ENCODE measurements at regions not wholly inside any gene's neighbourhood (a gene's known extent, or its start where the extent isn't known, plus 50 kb on each side); places are given as distances from the start of the nearest gene placed in this dataset.

DNA sequence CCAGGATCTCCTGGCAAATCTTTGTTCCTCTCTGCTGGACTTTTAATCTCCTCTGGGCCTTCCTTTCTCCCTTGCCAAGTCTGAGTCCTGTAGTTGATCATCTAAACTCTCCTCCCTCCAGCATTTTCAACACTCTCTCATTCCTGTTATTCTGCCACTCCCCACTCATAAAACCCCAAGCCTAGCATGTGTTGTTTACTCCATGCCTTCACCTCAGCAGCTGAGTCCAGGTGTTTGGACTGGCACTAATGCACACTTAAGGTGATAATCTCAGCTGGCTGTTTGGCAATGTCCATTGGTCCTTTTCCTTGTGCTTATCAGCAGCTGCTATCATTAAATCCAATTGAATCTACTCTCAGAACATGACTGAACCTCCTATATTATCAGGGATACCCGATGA is 876.8 kb upstream of the TENM4 start:
- Histone ChIP-seq H4K91ac (ENCODE audit: low read depth, low read length) (no peak overlapping the region), H2BK12ac (ENCODE audit: low read length) (no peak overlapping the region), H2BK5ac (ENCODE audit: low read depth, low read length, poor library complexity) (no peak overlapping the region), H3K79me1 (ENCODE audit: low read length) (no peaks in the 10 kb centered on the region), H2BK120ac (ENCODE audit: insufficient read depth, low read length, poor library complexity) (no peak overlapping the region), H3K4me2 (ENCODE audit: low read length) (no peak overlapping the region), H3K14ac (ENCODE audit: low read length) (no peak overlapping the region), H2AFZ (ENCODE audit: insufficient read depth, low read length, poor library complexity) (no peak overlapping the region), H3K18ac (ENCODE audit: low read length) (no peak overlapping the region), H4K8ac (ENCODE audit: low read depth, low read length) (no peak overlapping the region), H3K27ac (ENCODE audit: low read depth, low read length) (no peak overlapping the region), H3K23ac (ENCODE audit: low read length) (no peak overlapping the region), H3K4ac (ENCODE audit: low read depth, low read length) (no peak overlapping the region), H3K79me2 (ENCODE audit: control insufficient read depth, insufficient read depth, low read length, poor library complexity) (no peaks in the 10 kb centered on the region), H3K4me1 (ENCODE audit: control insufficient read depth in 1 of 2, insufficient read depth in 2 of 2, low read length in 2 of 2) (no peaks in the 10 kb centered on the region), H3K27me3 (ENCODE audit: insufficient read depth, low read length) (no peaks in the 10 kb centered on the region), H4K12ac (ENCODE audit: low read depth, low read length) (no peak overlapping the region), H3K9me3 (ENCODE audit: insufficient read depth, low read depth, low read length) (no peaks in the 10 kb centered on the region), H3K9ac (ENCODE audit: low read length) (no peak overlapping the region), H2AK5ac (ENCODE audit: low read length) (no peak overlapping the region), H3K4me3 (ENCODE audit: low read depth, low read length) (no peak overlapping the region), H3K36me3 (ENCODE audit: control insufficient read depth in 1 of 2, insufficient read depth in 2 of 2, low read length in 2 of 2) (no peaks in the 10 kb centered on the region)
- 100% methylated on average over 1 of the region's 1 CpG for WGBS (ENCODE audit: extremely low coverage, insufficient coverage, insufficient read length)
- DNase-seq = no peak

DNA sequence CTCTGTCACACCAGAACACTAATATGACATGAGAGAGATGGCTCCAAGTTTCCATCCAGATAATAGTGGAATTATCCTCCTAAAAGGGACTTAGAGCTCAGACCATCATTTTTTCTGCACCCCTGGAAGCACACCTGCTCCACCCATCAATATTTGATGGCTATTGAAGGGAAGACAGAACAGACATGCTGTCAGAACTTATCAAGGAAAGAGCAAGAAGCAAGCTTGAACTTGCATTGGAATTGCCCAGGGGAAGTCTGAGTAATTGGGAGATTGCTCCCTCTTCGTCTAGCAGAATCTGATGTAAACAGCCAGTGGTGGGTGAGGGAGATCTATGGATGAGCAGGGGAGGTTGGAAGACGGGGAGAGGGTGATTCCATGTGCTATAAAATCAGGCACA is 874.4 kb upstream of the TENM4 start:
- no peak overlapping the region for H2BK12ac ChIP-seq (ENCODE audit: low read length)
- H3K79me2 ChIP-seq (ENCODE audit: control insufficient read depth, insufficient read depth, low read length, poor library complexity) = no peaks in the 10 kb centered on the region
- no peak overlapping the region for H3K4me2 ChIP-seq (ENCODE audit: low read length)
- H2BK120ac ChIP-seq (ENCODE audit: insufficient read depth, low read length, poor library complexity) = no peak overlapping the region
- no peak for DNase-seq
- no peaks in the 10 kb centered on the region for H3K79me1 ChIP-seq (ENCODE audit: low read length)
- H4K12ac ChIP-seq (ENCODE audit: low read depth, low read length) = no peak overlapping the region
- no peak overlapping the region for H3K4ac ChIP-seq (ENCODE audit: low read depth, low read length)
- H3K27me3 ChIP-seq (ENCODE audit: insufficient read depth, low read length) = no peaks in the 10 kb centered on the region
- H2BK5ac ChIP-seq (ENCODE audit: low read depth, low read length, poor library complexity) = no peak overlapping the region
- no peak overlapping the region for H3K18ac ChIP-seq (ENCODE audit: low read length)
- no peaks in the 10 kb centered on the region for H3K9me3 ChIP-seq (ENCODE audit: insufficient read depth, low read depth, low read length)
- no peak overlapping the region for H2AFZ ChIP-seq (ENCODE audit: insufficient read depth, low read length, poor library complexity)
- no peak overlapping the region for H3K23ac ChIP-seq (ENCODE audit: low read length)
- WGBS (ENCODE audit: extremely low coverage, insufficient coverage, insufficient read length) = no CpG with 5 or more reads among the region's 2 CpGs
- no peak overlapping the region for H4K8ac ChIP-seq (ENCODE audit: low read depth, low read length)
- H4K91ac ChIP-seq (ENCODE audit: low read depth, low read length) = no peak overlapping the region
- H3K36me3 ChIP-seq (ENCODE audit: control insufficient read depth in 1 of 2, insufficient read depth in 2 of 2, low read length in 2 of 2) = no peaks in the 10 kb centered on the region
- H3K9ac ChIP-seq (ENCODE audit: low read length) = no peak overlapping the region
- no peaks in the 10 kb centered on the region for H3K4me1 ChIP-seq (ENCODE audit: control insufficient read depth in 1 of 2, insufficient read depth in 2 of 2, low read length in 2 of 2)
- no peak overlapping the region for H3K27ac ChIP-seq (ENCODE audit: low read depth, low read length)
- no peak overlapping the region for H3K14ac ChIP-seq (ENCODE audit: low read length)
- no peak overlapping the region for H2AK5ac ChIP-seq (ENCODE audit: low read length)
- no peak overlapping the region for H3K4me3 ChIP-seq (ENCODE audit: low read depth, low read length)

DNA sequence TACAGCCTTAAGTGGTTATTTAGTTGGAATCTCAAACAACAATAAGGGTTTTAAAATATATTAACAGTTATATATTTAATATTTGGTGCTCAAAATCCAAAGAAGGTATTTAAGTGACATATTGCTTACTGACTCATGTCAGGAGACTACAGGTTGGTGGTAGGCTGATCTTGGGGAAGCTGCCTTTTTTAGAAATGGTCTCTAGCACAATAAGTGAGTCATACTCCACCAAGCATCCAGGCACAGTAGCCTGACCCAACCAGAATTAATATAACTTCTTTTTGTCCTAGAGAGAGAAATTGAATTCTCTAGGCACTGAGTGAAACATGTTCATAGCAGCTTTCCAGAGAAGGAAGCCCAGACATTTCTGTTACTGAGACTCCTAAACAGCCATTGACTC is 868.5 kb upstream of the TENM4 start:
- no peak overlapping the region for H2AK5ac ChIP-seq (ENCODE audit: low read length)
- no peaks in the 10 kb centered on the region for H3K27me3 ChIP-seq (ENCODE audit: insufficient read depth, low read length)
- no peak overlapping the region for H3K14ac ChIP-seq (ENCODE audit: low read length)
- H3K36me3 ChIP-seq (ENCODE audit: control insufficient read depth in 1 of 2, insufficient read depth in 2 of 2, low read length in 2 of 2) = no peaks in the 10 kb centered on the region
- no peak overlapping the region for H3K9ac ChIP-seq (ENCODE audit: low read length)
- no peaks in the 10 kb centered on the region for H3K79me1 ChIP-seq (ENCODE audit: low read length)
- no peaks in the 10 kb centered on the region for H3K79me2 ChIP-seq (ENCODE audit: control insufficient read depth, insufficient read depth, low read length, poor library complexity)
- H3K4me3 ChIP-seq (ENCODE audit: low read depth, low read length) = no peak overlapping the region
- no peak overlapping the region for H2AFZ ChIP-seq (ENCODE audit: insufficient read depth, low read length, poor library complexity)
- no peak overlapping the region for H3K4ac ChIP-seq (ENCODE audit: low read depth, low read length)
- no peaks in the 10 kb centered on the region for H3K9me3 ChIP-seq (ENCODE audit: insufficient read depth, low read depth, low read length)
- H4K91ac ChIP-seq (ENCODE audit: low read depth, low read length) = no peak overlapping the region
- DNase-seq = no peak
- no peak overlapping the region for H2BK120ac ChIP-seq (ENCODE audit: insufficient read depth, low read length, poor library complexity)
- H3K18ac ChIP-seq (ENCODE audit: low read length) = no peak overlapping the region
- no peaks in the 10 kb centered on the region for H3K4me1 ChIP-seq (ENCODE audit: control insufficient read depth in 1 of 2, insufficient read depth in 2 of 2, low read length in 2 of 2)
- H2BK5ac ChIP-seq (ENCODE audit: low read depth, low read length, poor library complexity) = no peak overlapping the region
- H3K23ac ChIP-seq (ENCODE audit: low read length) = no peak overlapping the region
- no peak overlapping the region for H4K8ac ChIP-seq (ENCODE audit: low read depth, low read length)
- H3K4me2 ChIP-seq (ENCODE audit: low read length) = no peak overlapping the region
- H4K12ac ChIP-seq (ENCODE audit: low read depth, low read length) = no peak overlapping the region
- H2BK12ac ChIP-seq (ENCODE audit: low read length) = no peak overlapping the region
- no peak overlapping the region for H3K27ac ChIP-seq (ENCODE audit: low read depth, low read length)

DNA sequence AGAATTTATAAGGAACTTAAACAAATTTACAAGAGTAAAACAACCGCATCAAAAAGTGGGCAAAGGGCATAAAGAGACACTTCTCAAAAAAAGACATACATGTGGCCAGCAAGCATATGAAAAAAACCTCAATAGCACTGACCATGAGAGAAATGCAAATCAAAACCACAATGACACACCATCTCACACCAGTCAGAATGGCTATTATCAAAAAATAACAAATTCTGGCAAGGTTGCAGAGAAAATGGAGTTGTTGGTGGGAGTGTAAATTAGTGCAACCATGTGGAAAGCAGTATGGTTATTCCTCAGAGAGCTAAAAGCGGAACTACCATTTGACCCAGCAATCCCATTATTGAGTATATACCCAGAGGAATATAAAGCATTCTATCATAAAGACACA is 866.8 kb upstream of the TENM4 start:
- no peak overlapping the region for H2BK12ac ChIP-seq (ENCODE audit: low read length)
- no peak overlapping the region for H3K4me2 ChIP-seq (ENCODE audit: low read length)
- no peak overlapping the region for H3K4me3 ChIP-seq (ENCODE audit: low read depth, low read length)
- no peaks in the 10 kb centered on the region for H3K79me1 ChIP-seq (ENCODE audit: low read length)
- no peaks in the 10 kb centered on the region for H3K36me3 ChIP-seq (ENCODE audit: control insufficient read depth in 1 of 2, insufficient read depth in 2 of 2, low read length in 2 of 2)
- no peak overlapping the region for H3K9ac ChIP-seq (ENCODE audit: low read length)
- H2BK5ac ChIP-seq (ENCODE audit: low read depth, low read length, poor library complexity) = no peak overlapping the region
- no peak overlapping the region for H4K8ac ChIP-seq (ENCODE audit: low read depth, low read length)
- H4K91ac ChIP-seq (ENCODE audit: low read depth, low read length) = no peak overlapping the region
- H2AK5ac ChIP-seq (ENCODE audit: low read length) = no peak overlapping the region
- H3K9me3 ChIP-seq (ENCODE audit: insufficient read depth, low read depth, low read length) = peaks cover 4% of the 10 kb centered on the region
- H3K4ac ChIP-seq (ENCODE audit: low read depth, low read length) = no peak overlapping the region
- no peak overlapping the region for H2AFZ ChIP-seq (ENCODE audit: insufficient read depth, low read length, poor library complexity)
- H3K27ac ChIP-seq (ENCODE audit: low read depth, low read length) = no peak overlapping the region
- no peak overlapping the region for H3K23ac ChIP-seq (ENCODE audit: low read length)
- no peak overlapping the region for H4K12ac ChIP-seq (ENCODE audit: low read depth, low read length)
- no peaks in the 10 kb centered on the region for H3K27me3 ChIP-seq (ENCODE audit: insufficient read depth, low read length)
- DNase-seq = no peak
- no peak overlapping the region for H3K14ac ChIP-seq (ENCODE audit: low read length)
- H3K4me1 ChIP-seq (ENCODE audit: control insufficient read depth in 1 of 2, insufficient read depth in 2 of 2, low read length in 2 of 2) = no peaks in the 10 kb centered on the region
- WGBS (ENCODE audit: extremely low coverage, insufficient coverage, insufficient read length) = no CpG with 5 or more reads among the region's 2 CpGs
- H3K79me2 ChIP-seq (ENCODE audit: control insufficient read depth, insufficient read depth, low read length, poor library complexity) = no peaks in the 10 kb centered on the region
- H3K18ac ChIP-seq (ENCODE audit: low read length) = no peak overlapping the region
- H2BK120ac ChIP-seq (ENCODE audit: insufficient read depth, low read length, poor library complexity) = no peak overlapping the region

Data from trophoblast cell (in vitro differentiated cells and primary cell).